Prostate gland (tissue), 2 donors: ENCODE measurements at regions not wholly inside any gene's neighbourhood (a gene's known extent, or its start where the extent isn't known, plus 50 kb on each side); places are given as distances from the start of the nearest gene placed in this dataset.

Source experiments
- POLR2A ChIP-seq: fragments of 450-650 bp; IDR thresholded peaks from one replicate; pipeline ENCODE4 v1.6.1; 2016; ENCODE audit warnings: antibody characterized with exemption, mild to moderate bottlenecking
- POLR2AphosphoS5 ChIP-seq: sonication (generic); formaldehyde crosslinking; IDR thresholded peaks from one replicate; pipeline ENCODE4 v1.6.1; 2017; ENCODE audit warnings: antibody characterized with exemption
- TF ChIP-seq, protein P1 (sequence below), 4 experiments: fragments of 200-600 bp in 2 of 4; fragments of 450-650 bp in 2 of 4; sonication (generic) in 2 of 4; IDR thresholded peaks; 1 replicate in 3 of 4; 2 replicates in 1 of 4; pipeline ENCODE4 v1.5.1; 2016 to 2019; ENCODE audit warnings: antibody characterized with exemption in 4 of 4, mild to moderate bottlenecking in 2 of 4, moderate library complexity in 2 of 4

GRCh38 chr7:22550514-22551030, 50.6 kb upstream of the STEAP1B start:
- TF ChIP-seq, protein P1, sequence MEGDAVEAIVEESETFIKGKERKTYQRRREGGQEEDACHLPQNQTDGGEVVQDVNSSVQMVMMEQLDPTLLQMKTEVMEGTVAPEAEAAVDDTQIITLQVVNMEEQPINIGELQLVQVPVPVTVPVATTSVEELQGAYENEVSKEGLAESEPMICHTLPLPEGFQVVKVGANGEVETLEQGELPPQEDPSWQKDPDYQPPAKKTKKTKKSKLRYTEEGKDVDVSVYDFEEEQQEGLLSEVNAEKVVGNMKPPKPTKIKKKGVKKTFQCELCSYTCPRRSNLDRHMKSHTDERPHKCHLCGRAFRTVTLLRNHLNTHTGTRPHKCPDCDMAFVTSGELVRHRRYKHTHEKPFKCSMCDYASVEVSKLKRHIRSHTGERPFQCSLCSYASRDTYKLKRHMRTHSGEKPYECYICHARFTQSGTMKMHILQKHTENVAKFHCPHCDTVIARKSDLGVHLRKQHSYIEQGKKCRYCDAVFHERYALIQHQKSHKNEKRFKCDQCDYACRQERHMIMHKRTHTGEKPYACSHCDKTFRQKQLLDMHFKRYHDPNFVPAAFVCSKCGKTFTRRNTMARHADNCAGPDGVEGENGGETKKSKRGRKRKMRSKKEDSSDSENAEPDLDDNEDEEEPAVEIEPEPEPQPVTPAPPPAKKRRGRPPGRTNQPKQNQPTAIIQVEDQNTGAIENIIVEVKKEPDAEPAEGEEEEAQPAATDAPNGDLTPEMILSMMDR (IDR thresholded peaks at IDR 0.05), result no peak
- no peak for TF ChIP-seq POLR2AphosphoS5
- no peak for TF ChIP-seq POLR2A
